ENCODE measurements at regions not wholly inside any gene's neighbourhood (a gene's known extent, or its start where the extent isn't known, plus 50 kb on each side); places are given as distances from the start of the nearest gene placed in this dataset.

DNA sequence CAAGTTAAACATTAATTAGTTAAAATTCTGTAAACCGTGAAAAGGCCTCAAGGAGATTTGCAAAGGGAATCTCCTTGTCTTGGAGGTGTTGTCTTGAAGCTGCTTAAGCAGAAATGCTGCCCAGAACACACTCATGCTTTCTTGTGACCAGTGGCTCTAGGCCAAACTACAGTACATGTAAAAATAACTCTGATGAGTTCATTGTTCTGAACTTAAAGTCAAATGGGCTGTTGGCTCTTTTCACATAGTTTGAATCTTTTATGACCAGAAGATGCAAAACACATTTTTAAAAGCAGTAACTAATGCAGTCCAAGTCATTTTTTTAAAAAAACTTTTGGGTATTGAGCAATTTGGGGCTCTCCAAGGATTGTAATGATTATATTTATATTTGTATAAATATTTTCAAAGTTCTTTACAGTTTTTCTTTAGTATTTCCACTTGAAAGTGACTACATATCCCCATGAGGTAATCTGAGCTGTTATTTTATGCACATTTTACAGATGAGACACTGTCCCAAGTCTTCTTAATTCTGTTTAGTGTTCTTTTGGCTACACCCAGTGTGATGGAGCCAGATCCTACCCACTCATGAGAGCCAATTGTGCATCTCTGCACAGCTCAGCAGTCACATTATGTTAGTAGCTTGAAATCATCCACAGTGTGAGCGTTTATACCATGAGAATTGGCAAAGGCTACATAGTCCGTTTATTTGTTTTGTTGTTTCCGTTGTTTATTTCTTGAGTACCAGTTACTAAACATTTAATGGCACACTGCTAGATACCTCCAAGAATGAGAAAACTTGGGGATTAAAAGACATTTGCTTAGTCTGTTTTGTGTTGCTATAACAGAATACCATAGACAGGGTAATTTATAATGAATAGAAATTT is 112.8 kb upstream of the ATXN3L start (continued):
- TF ChIP-seq, protein P1, sequence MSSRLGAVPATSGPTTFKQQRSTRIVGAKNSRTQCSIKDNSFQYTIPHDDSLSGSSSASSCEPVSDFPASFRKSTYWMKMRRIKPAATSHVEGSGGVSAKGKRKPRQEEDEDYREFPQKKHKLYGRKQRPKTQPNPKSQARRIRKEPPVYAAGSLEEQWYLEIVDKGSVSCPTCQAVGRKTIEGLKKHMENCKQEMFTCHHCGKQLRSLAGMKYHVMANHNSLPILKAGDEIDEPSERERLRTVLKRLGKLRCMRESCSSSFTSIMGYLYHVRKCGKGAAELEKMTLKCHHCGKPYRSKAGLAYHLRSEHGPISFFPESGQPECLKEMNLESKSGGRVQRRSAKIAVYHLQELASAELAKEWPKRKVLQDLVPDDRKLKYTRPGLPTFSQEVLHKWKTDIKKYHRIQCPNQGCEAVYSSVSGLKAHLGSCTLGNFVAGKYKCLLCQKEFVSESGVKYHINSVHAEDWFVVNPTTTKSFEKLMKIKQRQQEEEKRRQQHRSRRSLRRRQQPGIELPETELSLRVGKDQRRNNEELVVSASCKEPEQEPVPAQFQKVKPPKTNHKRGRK (CRISPR knock-in tag; IDR thresholded peaks at IDR 0.05; ENCODE audit: borderline replicate concordance): no peak
- TF ChIP-seq ZNF317 (CRISPR knock-in tag; IDR thresholded peaks at IDR 0.05; ENCODE audit: borderline replicate concordance, low read depth): no peak
- no peak for TF ChIP-seq ZNF423 (CRISPR knock-in tag; IDR thresholded peaks at IDR 0.05)
- no peak for TF ChIP-seq MXD4 (CRISPR knock-in tag; IDR thresholded peaks at IDR 0.05; ENCODE audit: borderline replicate concordance)

DNA sequence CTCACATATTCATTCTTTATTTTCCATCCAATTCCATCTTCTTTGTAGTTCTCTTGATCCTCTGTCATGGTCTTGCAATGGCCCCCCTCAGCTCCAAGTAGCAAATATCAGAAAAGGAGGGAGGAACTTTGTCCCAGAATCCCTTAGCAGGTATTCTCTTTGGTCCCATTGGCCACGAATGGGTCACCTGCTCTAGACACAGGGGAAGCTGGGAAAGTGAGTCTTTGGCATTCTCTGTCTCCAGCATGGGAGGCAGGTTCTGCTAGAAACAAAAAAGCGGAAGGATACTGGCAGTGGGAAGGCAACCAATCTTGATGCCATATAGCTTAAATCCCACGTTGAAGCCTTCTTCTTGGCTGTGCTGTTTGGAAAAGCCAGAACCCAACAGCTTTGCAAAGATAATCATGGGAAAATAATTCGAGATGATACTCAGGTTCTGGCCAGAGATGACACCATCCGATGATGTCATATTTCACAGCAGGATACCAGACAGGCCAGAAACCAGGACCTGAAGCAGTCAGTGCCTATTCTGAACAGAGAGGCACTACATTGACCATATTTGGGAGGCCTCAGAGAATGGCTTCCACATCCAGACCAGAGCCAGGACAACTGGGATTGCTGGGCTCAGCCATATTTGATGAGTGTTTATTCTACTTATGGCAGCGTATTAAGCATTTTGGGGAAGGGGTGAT is 110.4 kb upstream of the ATXN3L start:
- ChIA-PET POLR2A (no interaction called here), CTCF (no interaction called here)
- Mint-ChIP-seq H3K9me3 (peaks cover 6% of the 10 kb centered on the region), H3K4me1 (peaks cover 21% of the 10 kb centered on the region), H3K27me3 (ENCODE audit: low read depth) (no peaks in the 10 kb centered on the region), H3K4me3 (no peak overlapping the region), H3K36me3 (0 out of 2 replicates have a peak, but pooled peaks cover 5% of the 10 kb centered on the region), H3K27ac (no peak overlapping the region)
- no peak for TF ChIP-seq NFATC4 (CRISPR knock-in tag; IDR thresholded peaks at IDR 0.05)
- TF ChIP-seq FOXJ3 (CRISPR knock-in tag; IDR thresholded peaks at IDR 0.05; ENCODE audit: borderline replicate concordance): no peak
- TF ChIP-seq, protein P2, sequence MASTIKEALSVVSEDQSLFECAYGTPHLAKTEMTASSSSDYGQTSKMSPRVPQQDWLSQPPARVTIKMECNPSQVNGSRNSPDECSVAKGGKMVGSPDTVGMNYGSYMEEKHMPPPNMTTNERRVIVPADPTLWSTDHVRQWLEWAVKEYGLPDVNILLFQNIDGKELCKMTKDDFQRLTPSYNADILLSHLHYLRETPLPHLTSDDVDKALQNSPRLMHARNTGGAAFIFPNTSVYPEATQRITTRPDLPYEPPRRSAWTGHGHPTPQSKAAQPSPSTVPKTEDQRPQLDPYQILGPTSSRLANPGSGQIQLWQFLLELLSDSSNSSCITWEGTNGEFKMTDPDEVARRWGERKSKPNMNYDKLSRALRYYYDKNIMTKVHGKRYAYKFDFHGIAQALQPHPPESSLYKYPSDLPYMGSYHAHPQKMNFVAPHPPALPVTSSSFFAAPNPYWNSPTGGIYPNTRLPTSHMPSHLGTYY (CRISPR knock-in tag; IDR thresholded peaks at IDR 0.05): no peak
- TF ChIP-seq, protein P3, sequence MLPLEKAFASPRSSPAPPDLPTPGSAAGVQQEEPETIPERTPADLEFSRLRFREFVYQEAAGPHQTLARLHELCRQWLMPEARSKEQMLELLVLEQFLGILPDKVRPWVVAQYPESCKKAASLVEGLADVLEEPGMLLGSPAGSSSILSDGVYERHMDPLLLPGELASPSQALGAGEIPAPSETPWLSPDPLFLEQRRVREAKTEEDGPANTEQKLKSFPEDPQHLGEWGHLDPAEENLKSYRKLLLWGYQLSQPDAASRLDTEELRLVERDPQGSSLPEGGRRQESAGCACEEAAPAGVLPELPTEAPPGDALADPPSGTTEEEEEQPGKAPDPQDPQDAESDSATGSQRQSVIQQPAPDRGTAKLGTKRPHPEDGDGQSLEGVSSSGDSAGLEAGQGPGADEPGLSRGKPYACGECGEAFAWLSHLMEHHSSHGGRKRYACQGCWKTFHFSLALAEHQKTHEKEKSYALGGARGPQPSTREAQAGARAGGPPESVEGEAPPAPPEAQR (CRISPR knock-in tag; IDR thresholded peaks at IDR 0.05): no peak
- no peak for TF ChIP-seq ZNF121 (CRISPR knock-in tag; IDR thresholded peaks at IDR 0.05)
- TF ChIP-seq, protein P4, sequence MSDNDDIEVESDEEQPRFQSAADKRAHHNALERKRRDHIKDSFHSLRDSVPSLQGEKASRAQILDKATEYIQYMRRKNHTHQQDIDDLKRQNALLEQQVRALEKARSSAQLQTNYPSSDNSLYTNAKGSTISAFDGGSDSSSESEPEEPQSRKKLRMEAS (CRISPR knock-in tag; IDR thresholded peaks at IDR 0.05): no peak
- TF ChIP-seq, protein P5, sequence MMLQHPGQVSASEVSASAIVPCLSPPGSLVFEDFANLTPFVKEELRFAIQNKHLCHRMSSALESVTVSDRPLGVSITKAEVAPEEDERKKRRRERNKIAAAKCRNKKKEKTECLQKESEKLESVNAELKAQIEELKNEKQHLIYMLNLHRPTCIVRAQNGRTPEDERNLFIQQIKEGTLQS (CRISPR knock-in tag; conservative IDR thresholded peaks at IDR 0.05): no peak
- TF ChIP-seq ZNF396 (CRISPR knock-in tag; IDR thresholded peaks at IDR 0.05; ENCODE audit: borderline replicate concordance): no peak
- TF ChIP-seq, protein P6, sequence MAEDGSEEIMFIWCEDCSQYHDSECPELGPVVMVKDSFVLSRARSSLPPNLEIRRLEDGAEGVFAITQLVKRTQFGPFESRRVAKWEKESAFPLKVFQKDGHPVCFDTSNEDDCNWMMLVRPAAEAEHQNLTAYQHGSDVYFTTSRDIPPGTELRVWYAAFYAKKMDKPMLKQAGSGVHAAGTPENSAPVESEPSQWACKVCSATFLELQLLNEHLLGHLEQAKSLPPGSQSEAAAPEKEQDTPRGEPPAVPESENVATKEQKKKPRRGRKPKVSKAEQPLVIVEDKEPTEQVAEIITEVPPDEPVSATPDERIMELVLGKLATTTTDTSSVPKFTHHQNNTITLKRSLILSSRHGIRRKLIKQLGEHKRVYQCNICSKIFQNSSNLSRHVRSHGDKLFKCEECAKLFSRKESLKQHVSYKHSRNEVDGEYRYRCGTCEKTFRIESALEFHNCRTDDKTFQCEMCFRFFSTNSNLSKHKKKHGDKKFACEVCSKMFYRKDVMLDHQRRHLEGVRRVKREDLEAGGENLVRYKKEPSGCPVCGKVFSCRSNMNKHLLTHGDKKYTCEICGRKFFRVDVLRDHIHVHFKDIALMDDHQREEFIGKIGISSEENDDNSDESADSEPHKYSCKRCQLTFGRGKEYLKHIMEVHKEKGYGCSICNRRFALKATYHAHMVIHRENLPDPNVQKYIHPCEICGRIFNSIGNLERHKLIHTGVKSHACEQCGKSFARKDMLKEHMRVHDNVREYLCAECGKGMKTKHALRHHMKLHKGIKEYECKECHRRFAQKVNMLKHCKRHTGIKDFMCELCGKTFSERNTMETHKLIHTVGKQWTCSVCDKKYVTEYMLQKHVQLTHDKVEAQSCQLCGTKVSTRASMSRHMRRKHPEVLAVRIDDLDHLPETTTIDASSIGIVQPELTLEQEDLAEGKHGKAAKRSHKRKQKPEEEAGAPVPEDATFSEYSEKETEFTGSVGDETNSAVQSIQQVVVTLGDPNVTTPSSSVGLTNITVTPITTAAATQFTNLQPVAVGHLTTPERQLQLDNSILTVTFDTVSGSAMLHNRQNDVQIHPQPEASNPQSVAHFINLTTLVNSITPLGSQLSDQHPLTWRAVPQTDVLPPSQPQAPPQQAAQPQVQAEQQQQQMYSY (CRISPR knock-in tag; IDR thresholded peaks at IDR 0.05): no peak
- TF ChIP-seq, protein P7, sequence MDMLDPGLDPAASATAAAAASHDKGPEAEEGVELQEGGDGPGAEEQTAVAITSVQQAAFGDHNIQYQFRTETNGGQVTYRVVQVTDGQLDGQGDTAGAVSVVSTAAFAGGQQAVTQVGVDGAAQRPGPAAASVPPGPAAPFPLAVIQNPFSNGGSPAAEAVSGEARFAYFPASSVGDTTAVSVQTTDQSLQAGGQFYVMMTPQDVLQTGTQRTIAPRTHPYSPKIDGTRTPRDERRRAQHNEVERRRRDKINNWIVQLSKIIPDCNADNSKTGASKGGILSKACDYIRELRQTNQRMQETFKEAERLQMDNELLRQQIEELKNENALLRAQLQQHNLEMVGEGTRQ (CRISPR knock-in tag; IDR thresholded peaks at IDR 0.05): peak; percentile 71
- TF ChIP-seq, protein P8, sequence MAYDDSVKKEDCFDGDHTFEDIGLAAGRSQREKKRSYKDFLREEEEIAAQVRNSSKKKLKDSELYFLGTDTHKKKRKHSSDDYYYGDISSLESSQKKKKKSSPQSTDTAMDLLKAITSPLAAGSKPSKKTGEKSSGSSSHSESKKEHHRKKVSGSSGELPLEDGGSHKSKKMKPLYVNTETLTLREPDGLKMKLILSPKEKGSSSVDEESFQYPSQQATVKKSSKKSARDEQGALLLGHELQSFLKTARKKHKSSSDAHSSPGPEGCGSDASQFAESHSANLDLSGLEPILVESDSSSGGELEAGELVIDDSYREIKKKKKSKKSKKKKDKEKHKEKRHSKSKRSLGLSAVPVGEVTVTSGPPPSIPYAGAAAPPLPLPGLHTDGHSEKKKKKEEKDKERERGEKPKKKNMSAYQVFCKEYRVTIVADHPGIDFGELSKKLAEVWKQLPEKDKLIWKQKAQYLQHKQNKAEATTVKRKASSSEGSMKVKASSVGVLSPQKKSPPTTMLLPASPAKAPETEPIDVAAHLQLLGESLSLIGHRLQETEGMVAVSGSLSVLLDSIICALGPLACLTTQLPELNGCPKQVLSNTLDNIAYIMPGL (CRISPR knock-in tag; IDR thresholded peaks at IDR 0.05): no peak
- TF ChIP-seq, protein P9, sequence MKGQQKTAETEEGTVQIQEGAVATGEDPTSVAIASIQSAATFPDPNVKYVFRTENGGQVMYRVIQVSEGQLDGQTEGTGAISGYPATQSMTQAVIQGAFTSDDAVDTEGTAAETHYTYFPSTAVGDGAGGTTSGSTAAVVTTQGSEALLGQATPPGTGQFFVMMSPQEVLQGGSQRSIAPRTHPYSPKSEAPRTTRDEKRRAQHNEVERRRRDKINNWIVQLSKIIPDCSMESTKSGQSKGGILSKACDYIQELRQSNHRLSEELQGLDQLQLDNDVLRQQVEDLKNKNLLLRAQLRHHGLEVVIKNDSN (CRISPR knock-in tag; IDR thresholded peaks at IDR 0.05): peak; percentile 55; the same call in 1 of the 2 replicates
- TF ChIP-seq TEAD4 (CRISPR knock-in tag; IDR thresholded peaks at IDR 0.05): no peak
- TF ChIP-seq ELF4 (CRISPR knock-in tag; IDR thresholded peaks at IDR 0.05; ENCODE audit: low read depth): no peak
- no peak for TF ChIP-seq ZNF423 (CRISPR knock-in tag; IDR thresholded peaks at IDR 0.05)
- TF ChIP-seq NFYB (CRISPR knock-in tag; conservative IDR thresholded peaks at IDR 0.05; ENCODE audit: low read depth): peak; percentile 56
- DNase-seq (ENCODE audit: low spot score) (no peak), ATAC-seq (no peak)
